ENCODE measurements at regions not wholly inside any gene's neighbourhood (a gene's known extent, or its start where the extent isn't known, plus 50 kb on each side); places are given as distances from the start of the nearest gene placed in this dataset.

DNA sequence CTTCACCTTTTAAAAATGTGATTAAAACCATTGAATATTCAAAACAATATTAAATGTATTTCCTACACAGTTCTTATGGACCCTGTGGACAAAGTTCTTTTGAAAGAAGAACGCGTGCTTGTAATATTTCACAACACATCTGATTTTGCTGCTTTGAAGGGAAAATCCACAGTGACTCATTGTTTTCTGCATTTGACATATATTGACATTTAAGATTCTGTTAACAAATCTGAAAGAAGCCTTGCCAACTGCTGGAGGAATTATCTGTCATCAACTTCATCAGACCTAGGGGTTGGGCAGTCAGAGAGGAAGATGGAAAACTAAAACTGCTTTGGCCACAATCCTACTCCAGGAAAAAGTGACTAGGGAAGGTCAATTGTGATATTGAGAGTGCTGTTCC, 56.9 kb upstream of the RASEF start:
- TF ChIP-seq POLR2AphosphoS5 (IDR thresholded peaks at IDR 0.05; ENCODE audit: low read depth) (no peak), CTCF (IDR thresholded peaks at IDR 0.05; ENCODE audit: insufficient read depth, low read length) (no peak), SPI1 (IDR thresholded peaks at IDR 0.05; ENCODE audit: borderline replicate concordance, low read depth) (no peak)
- TF ChIP-seq, protein P1, sequence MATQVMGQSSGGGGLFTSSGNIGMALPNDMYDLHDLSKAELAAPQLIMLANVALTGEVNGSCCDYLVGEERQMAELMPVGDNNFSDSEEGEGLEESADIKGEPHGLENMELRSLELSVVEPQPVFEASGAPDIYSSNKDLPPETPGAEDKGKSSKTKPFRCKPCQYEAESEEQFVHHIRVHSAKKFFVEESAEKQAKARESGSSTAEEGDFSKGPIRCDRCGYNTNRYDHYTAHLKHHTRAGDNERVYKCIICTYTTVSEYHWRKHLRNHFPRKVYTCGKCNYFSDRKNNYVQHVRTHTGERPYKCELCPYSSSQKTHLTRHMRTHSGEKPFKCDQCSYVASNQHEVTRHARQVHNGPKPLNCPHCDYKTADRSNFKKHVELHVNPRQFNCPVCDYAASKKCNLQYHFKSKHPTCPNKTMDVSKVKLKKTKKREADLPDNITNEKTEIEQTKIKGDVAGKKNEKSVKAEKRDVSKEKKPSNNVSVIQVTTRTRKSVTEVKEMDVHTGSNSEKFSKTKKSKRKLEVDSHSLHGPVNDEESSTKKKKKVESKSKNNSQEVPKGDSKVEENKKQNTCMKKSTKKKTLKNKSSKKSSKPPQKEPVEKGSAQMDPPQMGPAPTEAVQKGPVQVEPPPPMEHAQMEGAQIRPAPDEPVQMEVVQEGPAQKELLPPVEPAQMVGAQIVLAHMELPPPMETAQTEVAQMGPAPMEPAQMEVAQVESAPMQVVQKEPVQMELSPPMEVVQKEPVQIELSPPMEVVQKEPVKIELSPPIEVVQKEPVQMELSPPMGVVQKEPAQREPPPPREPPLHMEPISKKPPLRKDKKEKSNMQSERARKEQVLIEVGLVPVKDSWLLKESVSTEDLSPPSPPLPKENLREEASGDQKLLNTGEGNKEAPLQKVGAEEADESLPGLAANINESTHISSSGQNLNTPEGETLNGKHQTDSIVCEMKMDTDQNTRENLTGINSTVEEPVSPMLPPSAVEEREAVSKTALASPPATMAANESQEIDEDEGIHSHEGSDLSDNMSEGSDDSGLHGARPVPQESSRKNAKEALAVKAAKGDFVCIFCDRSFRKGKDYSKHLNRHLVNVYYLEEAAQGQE (IDR thresholded peaks at IDR 0.05; ENCODE audit: insufficient replicate concordance, low read depth) = no peak
